ENCODE measurements at regions not wholly inside any gene's neighbourhood (a gene's known extent, or its start where the extent isn't known, plus 50 kb on each side); places are given as distances from the start of the nearest gene placed in this dataset.

- TF ChIP-seq, protein P1, sequence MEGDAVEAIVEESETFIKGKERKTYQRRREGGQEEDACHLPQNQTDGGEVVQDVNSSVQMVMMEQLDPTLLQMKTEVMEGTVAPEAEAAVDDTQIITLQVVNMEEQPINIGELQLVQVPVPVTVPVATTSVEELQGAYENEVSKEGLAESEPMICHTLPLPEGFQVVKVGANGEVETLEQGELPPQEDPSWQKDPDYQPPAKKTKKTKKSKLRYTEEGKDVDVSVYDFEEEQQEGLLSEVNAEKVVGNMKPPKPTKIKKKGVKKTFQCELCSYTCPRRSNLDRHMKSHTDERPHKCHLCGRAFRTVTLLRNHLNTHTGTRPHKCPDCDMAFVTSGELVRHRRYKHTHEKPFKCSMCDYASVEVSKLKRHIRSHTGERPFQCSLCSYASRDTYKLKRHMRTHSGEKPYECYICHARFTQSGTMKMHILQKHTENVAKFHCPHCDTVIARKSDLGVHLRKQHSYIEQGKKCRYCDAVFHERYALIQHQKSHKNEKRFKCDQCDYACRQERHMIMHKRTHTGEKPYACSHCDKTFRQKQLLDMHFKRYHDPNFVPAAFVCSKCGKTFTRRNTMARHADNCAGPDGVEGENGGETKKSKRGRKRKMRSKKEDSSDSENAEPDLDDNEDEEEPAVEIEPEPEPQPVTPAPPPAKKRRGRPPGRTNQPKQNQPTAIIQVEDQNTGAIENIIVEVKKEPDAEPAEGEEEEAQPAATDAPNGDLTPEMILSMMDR (IDR thresholded peaks at IDR 0.05): no peak
- H3K4me3 Mint-ChIP-seq (ENCODE audit: unreplicated experiment): no peak overlapping the region
- H3K27ac Mint-ChIP-seq (ENCODE audit: unreplicated experiment): peak overlapping the region; percentile 74
- no peaks in the 10 kb centered on the region for H3K36me3 Mint-ChIP-seq (ENCODE audit: unreplicated experiment)
- no peak for DNase-seq (ENCODE audit: extremely low spot score, unreplicated experiment)
- no peaks in the 10 kb centered on the region for H3K27me3 Mint-ChIP-seq (ENCODE audit: unreplicated experiment)
- H3K4me1 Mint-ChIP-seq (ENCODE audit: unreplicated experiment): peaks cover 47% of the 10 kb centered on the region
- H3K9me3 Mint-ChIP-seq (ENCODE audit: unreplicated experiment): peaks cover 6% of the 10 kb centered on the region
Observed at GRCh38 chrX:98067611-98068010, 1183.9 kb downstream of the RPA4 start.

GRCh38 chrX:98068024-98068580, 1184.4 kb downstream of the RPA4 start:
- TF ChIP-seq, protein P1 (IDR thresholded peaks at IDR 0.05): no peak
- Mint-ChIP-seq H3K36me3 (ENCODE audit: unreplicated experiment) (no peaks in the 10 kb centered on the region), H3K9me3 (ENCODE audit: unreplicated experiment) (peaks cover 6% of the 10 kb centered on the region), H3K27ac (ENCODE audit: unreplicated experiment) (peak overlapping the region; percentile 74), H3K4me1 (ENCODE audit: unreplicated experiment) (peaks cover 52% of the 10 kb centered on the region), H3K27me3 (ENCODE audit: unreplicated experiment) (no peaks in the 10 kb centered on the region), H3K4me3 (ENCODE audit: unreplicated experiment) (no peak overlapping the region)
- DNase-seq (ENCODE audit: extremely low spot score, unreplicated experiment): no peak

GRCh38 chrX:98071331-98071730, 1187.6 kb downstream of the RPA4 start:
- TF ChIP-seq, protein P1 (IDR thresholded peaks at IDR 0.05): no peak
- DNase-seq (ENCODE audit: extremely low spot score, unreplicated experiment): no peak
- H3K36me3 Mint-ChIP-seq (ENCODE audit: unreplicated experiment): no peaks in the 10 kb centered on the region
- H3K27me3 Mint-ChIP-seq (ENCODE audit: unreplicated experiment): no peaks in the 10 kb centered on the region
- no peaks in the 10 kb centered on the region for H3K9me3 Mint-ChIP-seq (ENCODE audit: unreplicated experiment)
- peak overlapping the region; percentile 79 for H3K27ac Mint-ChIP-seq (ENCODE audit: unreplicated experiment)
- peak overlapping the region; percentile 36 for H3K4me3 Mint-ChIP-seq (ENCODE audit: unreplicated experiment)
- H3K4me1 Mint-ChIP-seq (ENCODE audit: unreplicated experiment): peaks cover 68% of the 10 kb centered on the region

GRCh38 chrX:98077440-98077839, 1193.7 kb downstream of the RPA4 start:
- Mint-ChIP-seq H3K27ac (ENCODE audit: unreplicated experiment) (no peak overlapping the region), H3K4me1 (ENCODE audit: unreplicated experiment) (peaks cover 22% of the 10 kb centered on the region), H3K27me3 (ENCODE audit: unreplicated experiment) (peaks cover 2% of the 10 kb centered on the region), H3K36me3 (ENCODE audit: unreplicated experiment) (no peaks in the 10 kb centered on the region), H3K9me3 (ENCODE audit: unreplicated experiment) (peaks cover 20% of the 10 kb centered on the region), H3K4me3 (ENCODE audit: unreplicated experiment) (no peak overlapping the region)
- TF ChIP-seq, protein P1 (IDR thresholded peaks at IDR 0.05): no peak
- DNase-seq (ENCODE audit: extremely low spot score, unreplicated experiment): no peak

GRCh38 chrX:98111684-98112083, 1228.0 kb downstream of the RPA4 start:
- H3K36me3 Mint-ChIP-seq (ENCODE audit: unreplicated experiment): no peaks in the 10 kb centered on the region
- TF ChIP-seq, protein P1 (IDR thresholded peaks at IDR 0.05): no peak
- no peak overlapping the region for H3K4me3 Mint-ChIP-seq (ENCODE audit: unreplicated experiment)
- H3K27ac Mint-ChIP-seq (ENCODE audit: unreplicated experiment): no peak overlapping the region
- H3K9me3 Mint-ChIP-seq (ENCODE audit: unreplicated experiment): no peaks in the 10 kb centered on the region
- DNase-seq (ENCODE audit: extremely low spot score, unreplicated experiment): no peak
- no peaks in the 10 kb centered on the region for H3K27me3 Mint-ChIP-seq (ENCODE audit: unreplicated experiment)
- no peaks in the 10 kb centered on the region for H3K4me1 Mint-ChIP-seq (ENCODE audit: unreplicated experiment)

All from osteocyte (in vitro differentiated cells).